GM12865 (cell line): ENCODE measurements at regions not wholly inside any gene's neighbourhood (a gene's known extent, or its start where the extent isn't known, plus 50 kb on each side); places are given as distances from the start of the nearest gene placed in this dataset.
A peak's percentile ranks its signal among the peaks of the same experiment; 100 is the strongest.

Experiments used
- DNase-seq: peaks from one replicate; pipeline ENCODE4 v3.0.0; 2010; ENCODE audit warnings: low read depth
- H3K4me3 ChIP-seq: 2 replicates; pipeline ENCODE4 v1.5.1; 2011; ENCODE audit warnings: mild to moderate bottlenecking, low read depth, low read length, control low read depth
- TF ChIP-seq, protein P1 (sequence below): IDR thresholded peaks from 2 replicates; pipeline ENCODE4 v1.5.1; 2011; ENCODE audit warnings: low read length, control low read depth, low read depth, inconsistent platforms; ENCODE audit not compliant: insufficient read depth; ENCODE audit errors: missing control alignments

DNA sequence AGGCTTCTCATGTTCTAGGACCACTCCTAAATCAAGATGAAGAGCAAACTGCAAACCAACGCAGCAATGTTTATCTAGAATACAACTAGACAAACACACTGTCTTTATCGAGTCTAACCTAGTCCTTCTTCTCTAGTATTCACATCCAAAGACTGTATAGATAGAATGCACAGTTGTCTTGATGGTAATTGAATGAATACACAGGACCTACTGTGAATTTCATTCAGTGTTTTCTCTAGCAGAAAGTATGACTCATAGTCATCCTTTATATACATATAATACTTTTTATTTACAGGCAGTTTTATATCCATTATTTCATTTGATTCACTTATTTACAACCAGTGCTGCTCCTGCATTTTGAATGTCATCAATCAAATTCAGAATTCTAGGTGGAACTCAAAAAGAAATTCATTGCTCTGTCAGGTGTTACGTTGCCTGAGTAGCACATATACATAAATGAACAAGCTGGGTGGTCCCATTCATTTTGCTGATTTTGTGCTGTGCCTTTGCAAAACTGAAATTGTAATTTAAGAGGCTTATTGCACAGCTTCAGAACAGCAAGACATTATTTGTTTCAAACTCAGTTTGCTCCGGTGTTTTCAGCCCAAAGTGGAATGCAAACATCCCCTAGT lies 374.8 kb downstream of the EPHA4 start:
- H3K4me3 ChIP-seq = no peak overlapping the region
- DNase-seq = no peak
- TF ChIP-seq, protein P1, sequence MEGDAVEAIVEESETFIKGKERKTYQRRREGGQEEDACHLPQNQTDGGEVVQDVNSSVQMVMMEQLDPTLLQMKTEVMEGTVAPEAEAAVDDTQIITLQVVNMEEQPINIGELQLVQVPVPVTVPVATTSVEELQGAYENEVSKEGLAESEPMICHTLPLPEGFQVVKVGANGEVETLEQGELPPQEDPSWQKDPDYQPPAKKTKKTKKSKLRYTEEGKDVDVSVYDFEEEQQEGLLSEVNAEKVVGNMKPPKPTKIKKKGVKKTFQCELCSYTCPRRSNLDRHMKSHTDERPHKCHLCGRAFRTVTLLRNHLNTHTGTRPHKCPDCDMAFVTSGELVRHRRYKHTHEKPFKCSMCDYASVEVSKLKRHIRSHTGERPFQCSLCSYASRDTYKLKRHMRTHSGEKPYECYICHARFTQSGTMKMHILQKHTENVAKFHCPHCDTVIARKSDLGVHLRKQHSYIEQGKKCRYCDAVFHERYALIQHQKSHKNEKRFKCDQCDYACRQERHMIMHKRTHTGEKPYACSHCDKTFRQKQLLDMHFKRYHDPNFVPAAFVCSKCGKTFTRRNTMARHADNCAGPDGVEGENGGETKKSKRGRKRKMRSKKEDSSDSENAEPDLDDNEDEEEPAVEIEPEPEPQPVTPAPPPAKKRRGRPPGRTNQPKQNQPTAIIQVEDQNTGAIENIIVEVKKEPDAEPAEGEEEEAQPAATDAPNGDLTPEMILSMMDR = no peak

DNA sequence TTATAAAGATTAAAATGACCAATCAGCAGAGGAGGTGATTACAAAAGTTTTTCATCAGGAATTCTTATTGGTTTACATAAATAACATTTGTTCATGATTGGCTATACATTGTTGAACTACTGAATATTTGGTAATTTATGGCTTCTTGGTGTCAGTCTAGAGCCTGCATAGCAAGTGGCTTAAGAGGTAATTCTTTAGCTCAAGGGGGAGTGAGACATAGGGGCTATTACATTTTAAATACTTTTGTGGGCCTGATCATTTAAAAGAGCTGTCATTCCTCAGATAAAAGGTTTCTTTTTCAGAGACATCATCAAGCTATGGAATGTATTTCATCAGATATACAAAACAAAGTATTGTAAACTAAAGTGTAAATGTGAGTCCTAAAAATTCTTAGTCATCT lies 373.8 kb downstream of the EPHA4 start:
- H3K4me3 ChIP-seq = no peak overlapping the region
- DNase-seq = no peak
- TF ChIP-seq, protein P1 = no peak

DNA sequence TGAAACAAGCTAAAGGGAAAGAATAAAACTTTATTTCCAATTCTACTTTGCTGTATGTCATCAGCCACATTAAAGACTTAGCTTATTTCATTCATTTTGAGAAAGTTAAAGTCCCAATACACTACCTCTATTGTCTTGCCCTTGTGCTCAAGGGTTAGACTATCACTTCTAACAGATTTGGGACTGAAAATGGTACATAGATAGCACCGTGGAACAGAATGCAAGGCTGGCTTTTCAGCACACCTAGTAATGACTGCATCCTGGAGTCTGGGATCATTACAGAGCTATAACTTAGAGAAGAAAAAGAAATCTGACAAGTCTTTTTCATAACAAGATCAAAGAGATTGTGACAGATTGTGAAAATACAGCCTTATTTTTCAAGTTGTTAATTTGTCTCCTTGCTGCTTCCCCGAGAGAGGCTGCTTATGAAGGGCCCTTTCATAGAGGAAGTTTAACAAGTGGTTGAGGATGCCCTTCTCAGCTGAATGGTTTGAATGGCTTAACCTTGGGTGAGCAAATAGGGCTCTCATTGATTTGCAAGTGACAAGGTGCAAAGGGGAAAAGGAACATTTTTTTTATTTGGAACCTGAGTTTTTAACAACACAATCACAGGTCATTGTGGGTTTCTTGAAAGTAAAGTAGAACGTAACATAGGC lies 371.8 kb downstream of the EPHA4 start:
- TF ChIP-seq, protein P1 = no peak
- no peak overlapping the region for H3K4me3 ChIP-seq
- DNase-seq = no peak

DNA sequence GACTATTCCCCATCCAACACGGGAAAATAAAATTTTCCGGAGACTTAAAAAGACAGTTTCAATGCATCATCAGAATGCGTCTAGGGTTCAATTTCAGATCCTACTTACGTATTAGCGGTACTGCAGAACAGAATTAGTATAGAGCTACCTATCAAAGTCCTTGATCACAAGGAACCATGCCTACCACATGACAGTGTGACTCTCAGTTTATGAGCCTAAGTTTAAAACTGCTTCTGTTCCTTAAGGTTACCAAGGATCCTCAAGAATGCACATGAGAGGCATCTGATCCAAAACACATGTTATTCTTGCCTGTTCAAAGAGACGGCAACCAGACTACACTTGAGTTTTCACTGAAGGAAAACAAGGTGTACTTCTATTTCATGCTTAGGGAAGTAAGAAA lies 369.7 kb downstream of the EPHA4 start:
- TF ChIP-seq, protein P1 = no peak
- H3K4me3 ChIP-seq = no peak overlapping the region
- no peak for DNase-seq

DNA sequence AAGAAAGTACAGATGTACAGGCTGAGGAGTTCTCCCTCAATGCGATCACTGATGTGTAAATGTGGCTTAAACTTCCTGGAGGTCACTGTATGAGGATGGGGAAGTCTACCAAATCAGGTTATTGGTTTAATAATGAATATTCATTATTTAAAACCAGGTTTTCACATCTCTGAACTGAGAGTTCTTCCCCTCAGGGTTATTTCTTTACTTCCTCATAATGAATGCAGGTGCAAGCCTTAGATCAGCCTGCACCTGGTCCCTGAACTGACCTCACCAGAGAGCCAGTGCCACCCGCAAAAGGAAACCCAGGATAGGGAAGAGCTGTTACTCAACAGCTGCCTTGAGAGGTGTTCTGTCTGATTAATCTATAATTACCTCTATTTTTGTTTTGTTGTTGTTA lies 369.0 kb downstream of the EPHA4 start:
- TF ChIP-seq, protein P1 = no peak
- no peak overlapping the region for H3K4me3 ChIP-seq
- peak; percentile 21 for DNase-seq

DNA sequence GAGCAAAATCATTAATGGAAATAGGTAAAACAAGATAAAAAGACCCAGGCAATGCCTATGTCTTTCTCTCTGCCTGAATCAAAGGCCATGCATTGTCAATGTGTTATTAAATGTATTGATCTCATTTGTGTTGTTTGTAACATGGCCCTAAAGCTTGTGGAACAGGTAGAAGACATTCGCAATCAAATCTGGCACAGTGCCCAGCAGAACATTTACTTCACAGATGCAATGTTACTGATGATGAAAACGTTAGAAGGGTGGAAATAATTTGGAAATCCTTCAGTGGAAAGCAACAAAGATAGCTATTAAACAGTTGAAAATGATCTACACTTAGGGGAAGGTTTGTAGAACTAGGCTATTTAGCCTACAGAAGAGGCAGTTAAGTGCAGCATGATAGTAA lies 368.2 kb downstream of the EPHA4 start:
- no peak overlapping the region for H3K4me3 ChIP-seq
- DNase-seq = no peak
- TF ChIP-seq, protein P1 = no peak

DNA sequence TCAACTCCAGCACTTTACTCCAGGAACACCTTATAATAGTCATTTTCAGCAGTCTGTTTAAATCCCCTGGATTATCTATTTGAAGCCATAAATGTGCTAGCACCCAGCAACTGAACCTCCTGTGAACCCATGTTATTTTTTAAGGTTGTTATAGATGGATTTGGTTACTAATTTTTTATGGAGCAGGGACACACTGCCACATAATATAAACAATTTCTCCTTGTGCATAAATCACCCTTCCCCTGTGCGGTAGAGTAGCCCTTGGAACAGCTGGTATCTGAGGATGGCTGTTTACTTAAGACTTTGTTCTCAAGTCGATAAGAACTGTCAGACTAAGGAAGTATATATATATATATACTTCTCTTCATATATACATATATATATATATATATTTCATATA lies 367.4 kb downstream of the EPHA4 start:
- no peak for DNase-seq
- TF ChIP-seq, protein P1 = no peak
- H3K4me3 ChIP-seq = no peak overlapping the region
